HG03432 (cell line): ENCODE measurements at regions not wholly inside any gene's neighbourhood (a gene's known extent, or its start where the extent isn't known, plus 50 kb on each side); places are given as distances from the start of the nearest gene placed in this dataset.
"Not testable (repeated sequence)": the region's sequence is repeated elsewhere in the genome, so short reads cannot be mapped to it uniquely, and the experiment has no call there.

ENCODE experiments used
- ATAC-seq: cut with Tn5 transposase; IDR thresholded peaks from one replicate; pipeline ENCODE4 v1.9.1; 2021; ENCODE audit warnings: mild to moderate bottlenecking, moderate library complexity; ENCODE audit not compliant: unreplicated experiment

GRCh38 chr9:66764799-66765493 is 135.6 kb upstream of the ZNF658 start:
- ATAC-seq = peak; percentile 99

GRCh38 chr9:66765531-66765930 is 135.0 kb upstream of the ZNF658 start:
- ATAC-seq = not testable (repeated sequence)

- ATAC-seq = not testable (repeated sequence)
Observed at GRCh38 chr9:66771504-66771903, 129.0 kb upstream of the ZNF658 start.

GRCh38 chr9:66774618-66775017 is 125.9 kb upstream of the ZNF658 start:
- ATAC-seq = not testable (repeated sequence)

GRCh38 chr9:66779944-66780661 is 120.4 kb upstream of the ZNF658 start:
- ATAC-seq = not testable (repeated sequence)

- ATAC-seq = not testable (repeated sequence)
Observed at GRCh38 chr9:66781240-66781639, 119.3 kb upstream of the ZNF658 start.

GRCh38 chr9:66782010-66782409 is 118.5 kb upstream of the ZNF658 start:
- ATAC-seq = not testable (repeated sequence)

- ATAC-seq = not testable (repeated sequence)
Observed at GRCh38 chr9:66785603-66786002, 114.9 kb upstream of the ZNF658 start.

GRCh38 chr9:66791092-66791750 is 109.3 kb upstream of the ZNF658 start:
- ATAC-seq = not testable (repeated sequence)

GRCh38 chr9:66794769-66795168 is 105.8 kb upstream of the ZNF658 start:
- ATAC-seq = not testable (repeated sequence)

GRCh38 chr9:66795723-66796503 is 104.6 kb upstream of the ZNF658 start:
- not testable (repeated sequence) for ATAC-seq

- not testable (repeated sequence) for ATAC-seq
Observed at GRCh38 chr9:66797905-66798616, 102.5 kb upstream of the ZNF658 start.

GRCh38 chr9:66803619-66804018 is 96.9 kb upstream of the ZNF658 start:
- ATAC-seq = not testable (repeated sequence)

- not testable (repeated sequence) for ATAC-seq
Observed at GRCh38 chr9:66810247-66810646, 90.3 kb upstream of the ZNF658 start.

GRCh38 chr9:66812367-66812766 is 88.2 kb upstream of the ZNF658 start:
- ATAC-seq = not testable (repeated sequence)

- not testable (repeated sequence) for ATAC-seq
Observed at GRCh38 chr9:66812967-66813366, 87.6 kb upstream of the ZNF658 start.

GRCh38 chr9:66814038-66814437 is 86.5 kb upstream of the ZNF658 start:
- ATAC-seq = not testable (repeated sequence)

GRCh38 chr9:66819510-66819909 is 81.0 kb upstream of the ZNF658 start:
- not testable (repeated sequence) for ATAC-seq

- not testable (repeated sequence) for ATAC-seq
Observed at GRCh38 chr9:66820014-66820660, 80.4 kb upstream of the ZNF658 start.

- ATAC-seq = not testable (repeated sequence)
Observed at GRCh38 chr9:66824169-66824568, 76.4 kb upstream of the ZNF658 start.
